ENCODE measurements at regions not wholly inside any gene's neighbourhood (a gene's known extent, or its start where the extent isn't known, plus 50 kb on each side); places are given as distances from the start of the nearest gene placed in this dataset.

DNA sequence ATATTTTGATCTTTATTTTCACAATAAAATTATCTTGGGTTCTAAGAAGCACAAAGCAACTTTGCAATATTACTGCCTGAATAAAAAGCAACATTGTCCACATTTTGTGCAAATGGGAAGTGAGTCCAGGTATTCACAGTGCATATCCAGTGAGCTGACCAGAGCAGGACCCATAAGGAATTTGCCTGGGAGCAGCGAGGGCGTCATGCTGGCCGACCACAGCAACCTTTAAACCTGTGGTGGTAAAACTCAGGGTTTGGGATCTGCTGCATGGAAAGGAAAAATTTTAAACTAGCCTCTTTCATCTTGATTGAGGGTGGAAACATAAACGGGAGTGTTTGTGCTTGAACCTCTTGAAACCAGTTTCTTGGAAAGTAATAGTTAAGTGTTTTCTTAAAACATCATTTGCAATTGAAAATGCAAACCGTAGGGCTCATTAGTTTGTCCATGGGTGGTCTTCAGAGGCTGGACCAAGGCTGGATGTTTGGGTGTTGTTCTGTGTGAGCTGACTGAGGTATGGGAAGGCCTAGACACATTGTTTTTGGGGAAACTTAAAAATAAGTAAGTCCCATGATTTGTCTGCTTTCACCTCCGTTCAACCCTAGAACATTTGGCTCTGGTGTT is 85.0 kb upstream of the ANKH start (continued):
- TF ChIP-seq, protein P1, sequence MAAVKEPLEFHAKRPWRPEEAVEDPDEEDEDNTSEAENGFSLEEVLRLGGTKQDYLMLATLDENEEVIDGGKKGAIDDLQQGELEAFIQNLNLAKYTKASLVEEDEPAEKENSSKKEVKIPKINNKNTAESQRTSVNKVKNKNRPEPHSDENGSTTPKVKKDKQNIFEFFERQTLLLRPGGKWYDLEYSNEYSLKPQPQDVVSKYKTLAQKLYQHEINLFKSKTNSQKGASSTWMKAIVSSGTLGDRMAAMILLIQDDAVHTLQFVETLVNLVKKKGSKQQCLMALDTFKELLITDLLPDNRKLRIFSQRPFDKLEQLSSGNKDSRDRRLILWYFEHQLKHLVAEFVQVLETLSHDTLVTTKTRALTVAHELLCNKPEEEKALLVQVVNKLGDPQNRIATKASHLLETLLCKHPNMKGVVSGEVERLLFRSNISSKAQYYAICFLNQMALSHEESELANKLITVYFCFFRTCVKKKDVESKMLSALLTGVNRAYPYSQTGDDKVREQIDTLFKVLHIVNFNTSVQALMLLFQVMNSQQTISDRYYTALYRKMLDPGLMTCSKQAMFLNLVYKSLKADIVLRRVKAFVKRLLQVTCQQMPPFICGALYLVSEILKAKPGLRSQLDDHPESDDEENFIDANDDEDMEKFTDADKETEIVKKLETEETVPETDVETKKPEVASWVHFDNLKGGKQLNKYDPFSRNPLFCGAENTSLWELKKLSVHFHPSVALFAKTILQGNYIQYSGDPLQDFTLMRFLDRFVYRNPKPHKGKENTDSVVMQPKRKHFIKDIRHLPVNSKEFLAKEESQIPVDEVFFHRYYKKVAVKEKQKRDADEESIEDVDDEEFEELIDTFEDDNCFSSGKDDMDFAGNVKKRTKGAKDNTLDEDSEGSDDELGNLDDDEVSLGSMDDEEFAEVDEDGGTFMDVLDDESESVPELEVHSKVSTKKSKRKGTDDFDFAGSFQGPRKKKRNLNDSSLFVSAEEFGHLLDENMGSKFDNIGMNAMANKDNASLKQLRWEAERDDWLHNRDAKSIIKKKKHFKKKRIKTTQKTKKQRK (IDR thresholded peaks at IDR 0.05; ENCODE audit: borderline replicate concordance, low read depth, low read length): no peak
- no peak for TF ChIP-seq ZNF253 (CRISPR knock-in tag; conservative IDR thresholded peaks at IDR 0.05)
- no peak for TF ChIP-seq DPF2 (IDR thresholded peaks at IDR 0.05)
- TF ChIP-seq ZC3H4 (CRISPR knock-in tag; IDR thresholded peaks at IDR 0.05; ENCODE audit: borderline replicate concordance): no peak
- TF ChIP-seq, protein P2, sequence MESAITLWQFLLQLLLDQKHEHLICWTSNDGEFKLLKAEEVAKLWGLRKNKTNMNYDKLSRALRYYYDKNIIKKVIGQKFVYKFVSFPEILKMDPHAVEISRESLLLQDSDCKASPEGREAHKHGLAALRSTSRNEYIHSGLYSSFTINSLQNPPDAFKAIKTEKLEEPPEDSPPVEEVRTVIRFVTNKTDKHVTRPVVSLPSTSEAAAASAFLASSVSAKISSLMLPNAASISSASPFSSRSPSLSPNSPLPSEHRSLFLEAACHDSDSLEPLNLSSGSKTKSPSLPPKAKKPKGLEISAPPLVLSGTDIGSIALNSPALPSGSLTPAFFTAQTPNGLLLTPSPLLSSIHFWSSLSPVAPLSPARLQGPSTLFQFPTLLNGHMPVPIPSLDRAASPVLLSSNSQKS (CRISPR knock-in tag; IDR thresholded peaks at IDR 0.05): no peak

DNA sequence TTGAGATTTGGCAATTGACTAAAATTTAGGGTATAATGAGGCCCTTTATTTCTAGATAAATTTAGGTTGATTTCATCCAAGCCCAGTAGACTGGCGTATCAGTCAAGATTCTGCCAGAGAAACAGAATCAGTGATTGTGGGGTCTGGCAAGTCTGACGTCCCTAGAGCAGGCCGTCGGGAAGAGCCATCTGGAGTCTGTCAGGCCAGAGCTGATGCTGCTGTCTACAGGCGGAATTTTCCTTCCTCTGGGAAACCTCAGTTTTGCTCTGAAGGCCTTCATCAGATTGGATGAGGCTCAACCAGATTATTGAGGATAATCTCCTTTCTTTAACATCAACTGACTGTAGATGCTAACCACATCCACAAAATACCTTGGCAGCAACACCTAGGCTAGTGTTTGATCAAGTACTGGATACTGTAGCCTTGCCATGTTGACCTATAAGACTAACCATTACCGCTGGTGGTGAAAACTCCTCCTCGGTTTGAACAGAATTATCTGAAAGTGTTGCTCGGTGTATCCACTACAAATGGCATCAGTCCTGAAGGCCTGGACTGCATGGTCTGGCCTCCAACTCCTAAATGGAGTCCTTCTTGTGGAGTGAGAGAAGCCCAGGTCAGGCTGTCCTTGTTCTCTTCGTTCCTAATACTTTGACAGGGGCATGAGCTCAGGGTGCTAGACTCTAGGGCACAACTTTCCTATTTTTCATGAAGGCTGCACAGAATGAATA is 83.2 kb upstream of the ANKH start:
- intact Hi-C loops (cut with micrococcal nuclease): no loop called here
- no peak for FAIRE-seq

More for the DNA sequence above, 83.2 kb upstream of the ANKH start:
- no peak for ATAC-seq
- in situ Hi-C loops (cut with MboI): no loop called here
- Histone ChIP-seq H2AFZ (ENCODE audit: low read depth, low read length) (no peak overlapping the region), H3K9ac (ENCODE audit: insufficient read depth in 1 of 2, low read depth in 2 of 2, low read length in 2 of 2) (no peak overlapping the region), H3K36me3 (ENCODE audit: control insufficient read depth, insufficient read depth, low read length) (no peaks in the 10 kb centered on the region), H3K4me1 (replicated peaks in 1 of 2; ENCODE audit: control insufficient read depth in 2 of 2, insufficient read depth in 2 of 2, low read length in 2 of 2) (no peaks in the 10 kb centered on the region), H3K9me1 (ENCODE audit: control insufficient read depth, insufficient read depth, low read length) (no peaks in the 10 kb centered on the region), H3K27me3 (ENCODE audit: control insufficient read depth in 2 of 2, insufficient read depth in 2 of 2, low read length in 2 of 2) (no peaks in the 10 kb centered on the region), H4K20me1 (replicated peaks; ENCODE audit: control insufficient read depth, insufficient read depth, low read length) (no peaks in the 10 kb centered on the region), H3K4me3 (no peak overlapping the region), H3K4me2 (ENCODE audit: insufficient read depth, low read length) (no peak overlapping the region), H3K79me2 (ENCODE audit: control insufficient read depth, insufficient read depth, low read length) (no peaks in the 10 kb centered on the region), H3K27ac (ENCODE audit: extremely low read depth, low read depth, low read length) (no peak overlapping the region), H3K9me3 (replicated peaks; ENCODE audit: control insufficient read depth, insufficient read depth, low read depth, low read length) (no peaks in the 10 kb centered on the region)
- 0% methylated on average over 9 of the region's 9 CpGs for WGBS (ENCODE audit: insufficient coverage, low coverage, missing lambda C conversion rate)
- BruUV-seq (replicated peaks): no TSS peak
- TF ChIP-seq CCNT2 (IDR thresholded peaks at IDR 0.05; ENCODE audit: borderline replicate concordance, extremely low read depth, insufficient read length, low read depth, low read length) (no peak), CEBPG (CRISPR knock-in tag; IDR thresholded peaks at IDR 0.05) (no peak), CEBPG (tag; conservative IDR thresholded peaks at IDR 0.05 in 1 of 2, IDR thresholded peaks at IDR 0.05 in 1 of 2) (no peak), ESRRA (IDR thresholded peaks at IDR 0.05; ENCODE audit: borderline replicate concordance, low read depth) (no peak)
- DNase-seq (ENCODE audit: extremely low read depth in 1 of 4, low spot score in 3 of 4): no peak
- POLR2A ChIA-PET: no interaction called here
- CTCF ChIA-PET (ENCODE audit: low intra/inter-chr PET ratio): no interaction called here

Measured in K562 (cell line).